ENCODE measurements at regions not wholly inside any gene's neighbourhood (a gene's known extent, or its start where the extent isn't known, plus 50 kb on each side); places are given as distances from the start of the nearest gene placed in this dataset.

- H3K36me3 ChIP-seq (ENCODE audit: control insufficient read depth in 4 of 4, insufficient read depth in 4 of 4, low read length in 3 of 4): no peaks in the 10 kb centered on the region
- no CpG with 5 or more reads among the region's 1 CpG for WGBS (ENCODE audit: insufficient coverage)
- H3K4me1 ChIP-seq (ENCODE audit: control extremely low read depth in 1 of 4, control insufficient read depth in 4 of 4, insufficient read depth in 4 of 4, low read length in 3 of 4): no peaks in the 10 kb centered on the region
- H3K9me3 ChIP-seq (ENCODE audit: control extremely low read depth in 1 of 5, control insufficient read depth in 4 of 5, insufficient read depth in 2 of 5, low read depth in 1 of 5, low read length in 4 of 5): peaks cover 0 to 13% (median 6%) of the 10 kb centered on the region in 5 experiments
- CTCF ChIA-PET: no interaction called here
- no peak overlapping the region for H3K4me3 ChIP-seq (ENCODE audit: control insufficient read depth in 1 of 7, extremely low read depth in 1 of 7, insufficient read depth in 4 of 7, low read depth in 2 of 7, low read length in 6 of 7)
- H3K27me3 ChIP-seq (replicated peaks in 2 of 5; ENCODE audit: control insufficient read depth in 4 of 5, insufficient read depth in 5 of 5, low read length in 4 of 5): peaks cover 0 to 6% (median 0%) of the 10 kb centered on the region in 5 experiments
- POLR2A ChIA-PET: no interaction called here
- no peak overlapping the region for H3K27ac ChIP-seq (ENCODE audit: insufficient read depth in 1 of 2, low read depth in 1 of 2, low read length in 2 of 2, poor library complexity in 1 of 2, severe bottlenecking in 2 of 2)
- no peak for DNase-seq
These were observed 103.5 kb upstream of the APC start for GRCh38 chr5:112634166-112634565.

GRCh38 chr5:112634796-112635195, 102.9 kb upstream of the APC start:
- 85% methylated on average over 2 of the region's 3 CpGs for WGBS (ENCODE audit: insufficient coverage)
- POLR2A ChIA-PET: no interaction called here
- H3K36me3 ChIP-seq (ENCODE audit: control insufficient read depth in 4 of 4, insufficient read depth in 4 of 4, low read length in 3 of 4): no peaks in the 10 kb centered on the region

GRCh38 chr5:112635276-112635675, 102.4 kb upstream of the APC start:
- H3K4me1 ChIP-seq (ENCODE audit: control extremely low read depth in 1 of 4, control insufficient read depth in 4 of 4, insufficient read depth in 4 of 4, low read length in 3 of 4): no peaks in the 10 kb centered on the region
- ChIA-PET CTCF (no interaction called here), POLR2A (no interaction called here)
- no peak overlapping the region for H3K4me3 ChIP-seq (ENCODE audit: control insufficient read depth in 1 of 7, extremely low read depth in 1 of 7, insufficient read depth in 4 of 7, low read depth in 2 of 7, low read length in 6 of 7)
- no peak overlapping the region for H3K27ac ChIP-seq (ENCODE audit: insufficient read depth in 1 of 2, low read depth in 1 of 2, low read length in 2 of 2, poor library complexity in 1 of 2, severe bottlenecking in 2 of 2)
- no peak for DNase-seq
- H3K9me3 ChIP-seq (ENCODE audit: control extremely low read depth in 1 of 5, control insufficient read depth in 4 of 5, insufficient read depth in 2 of 5, low read depth in 1 of 5, low read length in 4 of 5): peaks cover 0 to 13% (median 6%) of the 10 kb centered on the region in 5 experiments
- 81% methylated on average over 3 of the region's 3 CpGs for WGBS (ENCODE audit: insufficient coverage)
- H3K36me3 ChIP-seq (ENCODE audit: control insufficient read depth in 4 of 4, insufficient read depth in 4 of 4, low read length in 3 of 4): no peaks in the 10 kb centered on the region
- peaks cover 0 to 1% (median 0%) of the 10 kb centered on the region in 5 experiments for H3K27me3 ChIP-seq (replicated peaks in 2 of 5; ENCODE audit: control insufficient read depth in 4 of 5, insufficient read depth in 5 of 5, low read length in 4 of 5)

More at GRCh38 chr5:112634796-112635195, 102.9 kb upstream of the APC start:
- H3K27me3 ChIP-seq (replicated peaks in 2 of 5; ENCODE audit: control insufficient read depth in 4 of 5, insufficient read depth in 5 of 5, low read length in 4 of 5): peaks cover 0 to 3% (median 0%) of the 10 kb centered on the region in 5 experiments
- CTCF ChIA-PET: no interaction called here
- no peak overlapping the region for H3K27ac ChIP-seq (ENCODE audit: insufficient read depth in 1 of 2, low read depth in 1 of 2, low read length in 2 of 2, poor library complexity in 1 of 2, severe bottlenecking in 2 of 2)
- DNase-seq: no peak
- H3K9me3 ChIP-seq (ENCODE audit: control extremely low read depth in 1 of 5, control insufficient read depth in 4 of 5, insufficient read depth in 2 of 5, low read depth in 1 of 5, low read length in 4 of 5): peaks cover 0 to 13% (median 6%) of the 10 kb centered on the region in 5 experiments
- no peak overlapping the region for H3K4me3 ChIP-seq (ENCODE audit: control insufficient read depth in 1 of 7, extremely low read depth in 1 of 7, insufficient read depth in 4 of 7, low read depth in 2 of 7, low read length in 6 of 7)
- no peaks in the 10 kb centered on the region for H3K4me1 ChIP-seq (ENCODE audit: control extremely low read depth in 1 of 4, control insufficient read depth in 4 of 4, insufficient read depth in 4 of 4, low read length in 3 of 4)

GRCh38 chr5:112635771-112636731, 101.6 kb upstream of the APC start:
- ChIA-PET CTCF (no interaction called here), POLR2A (no interaction called here)
- Histone ChIP-seq H3K27me3 (replicated peaks in 2 of 5; ENCODE audit: control insufficient read depth in 4 of 5, insufficient read depth in 5 of 5, low read length in 4 of 5) (no peaks in the 10 kb centered on the region), H3K4me1 (ENCODE audit: control extremely low read depth in 1 of 4, control insufficient read depth in 4 of 4, insufficient read depth in 4 of 4, low read length in 3 of 4) (no peaks in the 10 kb centered on the region), H3K27ac (ENCODE audit: insufficient read depth in 1 of 2, low read depth in 1 of 2, low read length in 2 of 2, poor library complexity in 1 of 2, severe bottlenecking in 2 of 2) (no peak overlapping the region), H3K36me3 (ENCODE audit: control insufficient read depth in 4 of 4, insufficient read depth in 4 of 4, low read length in 3 of 4) (no peaks in the 10 kb centered on the region), H3K9me3 (ENCODE audit: control extremely low read depth in 1 of 5, control insufficient read depth in 4 of 5, insufficient read depth in 2 of 5, low read depth in 1 of 5, low read length in 4 of 5) (peaks cover 0 to 13% (median 6%) of the 10 kb centered on the region in 5 experiments), H3K4me3 (ENCODE audit: control insufficient read depth in 1 of 7, extremely low read depth in 1 of 7, insufficient read depth in 4 of 7, low read depth in 2 of 7, low read length in 6 of 7) (no peak overlapping the region)
- no CpG with 5 or more reads among the region's 1 CpG for WGBS (ENCODE audit: insufficient coverage)
- DNase-seq: peak in 1 of 3 donors; percentile 2

- CTCF ChIA-PET: no interaction called here
- Histone ChIP-seq H3K36me3 (ENCODE audit: control insufficient read depth in 4 of 4, insufficient read depth in 4 of 4, low read length in 3 of 4) (no peaks in the 10 kb centered on the region), H3K27ac (ENCODE audit: insufficient read depth in 1 of 2, low read depth in 1 of 2, low read length in 2 of 2, poor library complexity in 1 of 2, severe bottlenecking in 2 of 2) (no peak overlapping the region), H3K9me3 (ENCODE audit: control extremely low read depth in 1 of 5, control insufficient read depth in 4 of 5, insufficient read depth in 2 of 5, low read depth in 1 of 5, low read length in 4 of 5) (peaks cover 0 to 13% (median 6%) of the 10 kb centered on the region in 5 experiments), H3K4me1 (ENCODE audit: control extremely low read depth in 1 of 4, control insufficient read depth in 4 of 4, insufficient read depth in 4 of 4, low read length in 3 of 4) (no peaks in the 10 kb centered on the region), H3K4me3 (ENCODE audit: control insufficient read depth in 1 of 7, extremely low read depth in 1 of 7, insufficient read depth in 4 of 7, low read depth in 2 of 7, low read length in 6 of 7) (no peak overlapping the region), H3K27me3 (replicated peaks in 2 of 5; ENCODE audit: control insufficient read depth in 4 of 5, insufficient read depth in 5 of 5, low read length in 4 of 5) (no peaks in the 10 kb centered on the region)
- no peak for DNase-seq
- 100% methylated on average over 2 of the region's 2 CpGs for WGBS (ENCODE audit: insufficient coverage)
- POLR2A ChIA-PET: no interaction called here
These were observed 100.9 kb upstream of the APC start for GRCh38 chr5:112636751-112637150.

- Histone ChIP-seq H3K4me3 (ENCODE audit: control insufficient read depth in 1 of 7, extremely low read depth in 1 of 7, insufficient read depth in 4 of 7, low read depth in 2 of 7, low read length in 6 of 7) (no peak overlapping the region), H3K27ac (ENCODE audit: insufficient read depth in 1 of 2, low read depth in 1 of 2, low read length in 2 of 2, poor library complexity in 1 of 2, severe bottlenecking in 2 of 2) (no peak overlapping the region), H3K27me3 (replicated peaks in 2 of 5; ENCODE audit: control insufficient read depth in 4 of 5, insufficient read depth in 5 of 5, low read length in 4 of 5) (no peaks in the 10 kb centered on the region), H3K9me3 (ENCODE audit: control extremely low read depth in 1 of 5, control insufficient read depth in 4 of 5, insufficient read depth in 2 of 5, low read depth in 1 of 5, low read length in 4 of 5) (peaks cover 0 to 11% (median 5%) of the 10 kb centered on the region in 5 experiments), H3K36me3 (ENCODE audit: control insufficient read depth in 4 of 4, insufficient read depth in 4 of 4, low read length in 3 of 4) (no peaks in the 10 kb centered on the region), H3K4me1 (ENCODE audit: control extremely low read depth in 1 of 4, control insufficient read depth in 4 of 4, insufficient read depth in 4 of 4, low read length in 3 of 4) (no peaks in the 10 kb centered on the region)
- ChIA-PET POLR2A (no interaction called here), CTCF (no interaction called here)
- DNase-seq: no peak
These were observed 100.3 kb upstream of the APC start for GRCh38 chr5:112637343-112637742.

GRCh38 chr5:112640546-112640945, 97.1 kb upstream of the APC start:
- H3K4me1 ChIP-seq (ENCODE audit: control extremely low read depth in 1 of 4, control insufficient read depth in 4 of 4, insufficient read depth in 4 of 4, low read length in 3 of 4): no peaks in the 10 kb centered on the region
- POLR2A ChIA-PET: no interaction called here

More at GRCh38 chr5:112640546-112640945, 97.1 kb upstream of the APC start:
- no peak overlapping the region for H3K4me3 ChIP-seq (ENCODE audit: control insufficient read depth in 1 of 7, extremely low read depth in 1 of 7, insufficient read depth in 4 of 7, low read depth in 2 of 7, low read length in 6 of 7)
- H3K27me3 ChIP-seq (replicated peaks in 2 of 5; ENCODE audit: control insufficient read depth in 4 of 5, insufficient read depth in 5 of 5, low read length in 4 of 5): no peaks in the 10 kb centered on the region
- CTCF ChIA-PET: interaction anchor here (1.0 kb wide), 1 partner anchor 168 kb away, joined by 3 read pairs; no protein-coding TSS in a partner anchor
- no peak overlapping the region for H3K27ac ChIP-seq (ENCODE audit: insufficient read depth in 1 of 2, low read depth in 1 of 2, low read length in 2 of 2, poor library complexity in 1 of 2, severe bottlenecking in 2 of 2)
- no peaks in the 10 kb centered on the region for H3K9me3 ChIP-seq (ENCODE audit: control extremely low read depth in 1 of 5, control insufficient read depth in 4 of 5, insufficient read depth in 2 of 5, low read depth in 1 of 5, low read length in 4 of 5)
- no peaks in the 10 kb centered on the region for H3K36me3 ChIP-seq (ENCODE audit: control insufficient read depth in 4 of 4, insufficient read depth in 4 of 4, low read length in 3 of 4)
- DNase-seq: no peak
- 100% methylated on average over 1 of the region's 1 CpG for WGBS (ENCODE audit: insufficient coverage)

Data from common myeloid progenitor, CD34-positive (primary cell).